HL-60 (cell line): ENCODE measurements at regions not wholly inside any gene's neighbourhood (a gene's known extent, or its start where the extent isn't known, plus 50 kb on each side); places are given as distances from the start of the nearest gene placed in this dataset.

Experiments
- DNase-seq, 2 experiments: peaks; one replicate each; pipeline ENCODE4 v3.0.0-alpha.2; 2010 to 2020; ENCODE audit warnings: low read depth in 1 of 2, low spot score in 1 of 2
- H3K27ac ChIP-seq: fragments of 250-450 bp; sonication (Bioruptor Pico); replicated peaks from 2 replicates; pipeline ENCODE4 v1.5.1; 2020; ENCODE audit warnings: mild to moderate bottlenecking, moderate library complexity
- H3K27me3 ChIP-seq: fragments of 250-450 bp; sonication (Bioruptor Pico); 2 replicates; pipeline ENCODE4 v1.5.1; 2021; ENCODE audit warnings: mild to moderate bottlenecking, moderate library complexity; ENCODE audit not compliant: insufficient read depth, poor library complexity, severe bottlenecking
- H3K4me3 ChIP-seq: replicated peaks from 2 replicates; pipeline ENCODE4 v1.5.1; 2011; ENCODE audit warnings: mild to moderate bottlenecking, control low read depth, low read length; ENCODE audit not compliant: insufficient read depth
- CTCF ChIP-seq: IDR thresholded peaks from one replicate; pipeline ENCODE4 v1.5.1; 2011; ENCODE audit warnings: low read length, control low read depth, inconsistent platforms; ENCODE audit not compliant: insufficient read depth
- GABPA ChIP-seq: IDR thresholded peaks from 2 replicates; pipeline ENCODE4 v1.6.1; 2012; ENCODE audit warnings: low read depth
- POLR2AphosphoS5 ChIP-seq: IDR thresholded peaks from 2 replicates; pipeline ENCODE4 v1.6.1; 2012; ENCODE audit warnings: low read depth
- SPI1 ChIP-seq: IDR thresholded peaks from 2 replicates; pipeline ENCODE4 v1.6.1; 2012; ENCODE audit warnings: low read depth, mild to moderate bottlenecking, borderline replicate concordance
- TF ChIP-seq, protein P1 (sequence below): IDR thresholded peaks from 2 replicates; pipeline ENCODE4 v1.6.1; 2012; ENCODE audit warnings: low read depth; ENCODE audit not compliant: insufficient replicate concordance

- H3K4me3 ChIP-seq = no peak overlapping the region
- TF ChIP-seq, protein P1, sequence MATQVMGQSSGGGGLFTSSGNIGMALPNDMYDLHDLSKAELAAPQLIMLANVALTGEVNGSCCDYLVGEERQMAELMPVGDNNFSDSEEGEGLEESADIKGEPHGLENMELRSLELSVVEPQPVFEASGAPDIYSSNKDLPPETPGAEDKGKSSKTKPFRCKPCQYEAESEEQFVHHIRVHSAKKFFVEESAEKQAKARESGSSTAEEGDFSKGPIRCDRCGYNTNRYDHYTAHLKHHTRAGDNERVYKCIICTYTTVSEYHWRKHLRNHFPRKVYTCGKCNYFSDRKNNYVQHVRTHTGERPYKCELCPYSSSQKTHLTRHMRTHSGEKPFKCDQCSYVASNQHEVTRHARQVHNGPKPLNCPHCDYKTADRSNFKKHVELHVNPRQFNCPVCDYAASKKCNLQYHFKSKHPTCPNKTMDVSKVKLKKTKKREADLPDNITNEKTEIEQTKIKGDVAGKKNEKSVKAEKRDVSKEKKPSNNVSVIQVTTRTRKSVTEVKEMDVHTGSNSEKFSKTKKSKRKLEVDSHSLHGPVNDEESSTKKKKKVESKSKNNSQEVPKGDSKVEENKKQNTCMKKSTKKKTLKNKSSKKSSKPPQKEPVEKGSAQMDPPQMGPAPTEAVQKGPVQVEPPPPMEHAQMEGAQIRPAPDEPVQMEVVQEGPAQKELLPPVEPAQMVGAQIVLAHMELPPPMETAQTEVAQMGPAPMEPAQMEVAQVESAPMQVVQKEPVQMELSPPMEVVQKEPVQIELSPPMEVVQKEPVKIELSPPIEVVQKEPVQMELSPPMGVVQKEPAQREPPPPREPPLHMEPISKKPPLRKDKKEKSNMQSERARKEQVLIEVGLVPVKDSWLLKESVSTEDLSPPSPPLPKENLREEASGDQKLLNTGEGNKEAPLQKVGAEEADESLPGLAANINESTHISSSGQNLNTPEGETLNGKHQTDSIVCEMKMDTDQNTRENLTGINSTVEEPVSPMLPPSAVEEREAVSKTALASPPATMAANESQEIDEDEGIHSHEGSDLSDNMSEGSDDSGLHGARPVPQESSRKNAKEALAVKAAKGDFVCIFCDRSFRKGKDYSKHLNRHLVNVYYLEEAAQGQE = no peak
- no peak for TF ChIP-seq POLR2AphosphoS5
- TF ChIP-seq GABPA = no peak
- no peak for TF ChIP-seq CTCF
- TF ChIP-seq SPI1 = no peak
- H3K27ac ChIP-seq = no peak overlapping the region
- no peak for DNase-seq
- H3K27me3 ChIP-seq = no peaks in the 10 kb centered on the region
Measured at GRCh38 chr17:54848368-54848987, 52.2 kb upstream of the TOM1L1 start.

- Histone ChIP-seq H3K27ac (no peak overlapping the region), H3K4me3 (no peak overlapping the region), H3K27me3 (no peaks in the 10 kb centered on the region)
- DNase-seq = no peak
- TF ChIP-seq SPI1 (no peak), CTCF (no peak), GABPA (no peak), POLR2AphosphoS5 (no peak)
- TF ChIP-seq, protein P1 = no peak
Measured at GRCh38 chr17:54849660-54850059, 51.0 kb upstream of the TOM1L1 start.
